GM15510 (cell line): ENCODE measurements at regions not wholly inside any gene's neighbourhood (a gene's known extent, or its start where the extent isn't known, plus 50 kb on each side); places are given as distances from the start of the nearest gene placed in this dataset.

ENCODE experiments used
- POLR2A ChIP-seq: IDR thresholded peaks from 3 replicates; pipeline ENCODE4 v1.6.1; 2011; ENCODE audit warnings: borderline replicate concordance; ENCODE audit not compliant: insufficient read length; ENCODE audit errors: extremely low read depth

DNA sequence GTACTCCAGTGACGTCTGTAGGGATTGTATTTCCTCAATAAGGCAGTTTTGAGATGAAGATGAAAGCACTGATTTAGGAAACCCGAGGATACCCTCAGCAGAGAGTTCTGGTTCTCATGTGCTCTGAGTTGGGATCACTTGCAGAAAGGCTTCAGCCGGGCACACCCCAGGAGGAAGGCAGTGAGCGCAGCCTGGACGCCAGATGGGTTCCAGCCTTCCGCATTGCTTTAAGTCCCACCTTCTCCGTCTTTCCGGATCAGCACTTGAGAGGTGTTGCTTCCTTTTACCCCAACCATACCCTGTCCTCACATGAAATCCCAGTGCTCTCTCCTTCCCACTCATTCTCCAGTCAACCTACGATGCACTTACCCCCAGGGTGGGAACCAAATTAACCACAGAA is 239.5 kb upstream of the CADM1 start:
- no peak for TF ChIP-seq POLR2A

DNA sequence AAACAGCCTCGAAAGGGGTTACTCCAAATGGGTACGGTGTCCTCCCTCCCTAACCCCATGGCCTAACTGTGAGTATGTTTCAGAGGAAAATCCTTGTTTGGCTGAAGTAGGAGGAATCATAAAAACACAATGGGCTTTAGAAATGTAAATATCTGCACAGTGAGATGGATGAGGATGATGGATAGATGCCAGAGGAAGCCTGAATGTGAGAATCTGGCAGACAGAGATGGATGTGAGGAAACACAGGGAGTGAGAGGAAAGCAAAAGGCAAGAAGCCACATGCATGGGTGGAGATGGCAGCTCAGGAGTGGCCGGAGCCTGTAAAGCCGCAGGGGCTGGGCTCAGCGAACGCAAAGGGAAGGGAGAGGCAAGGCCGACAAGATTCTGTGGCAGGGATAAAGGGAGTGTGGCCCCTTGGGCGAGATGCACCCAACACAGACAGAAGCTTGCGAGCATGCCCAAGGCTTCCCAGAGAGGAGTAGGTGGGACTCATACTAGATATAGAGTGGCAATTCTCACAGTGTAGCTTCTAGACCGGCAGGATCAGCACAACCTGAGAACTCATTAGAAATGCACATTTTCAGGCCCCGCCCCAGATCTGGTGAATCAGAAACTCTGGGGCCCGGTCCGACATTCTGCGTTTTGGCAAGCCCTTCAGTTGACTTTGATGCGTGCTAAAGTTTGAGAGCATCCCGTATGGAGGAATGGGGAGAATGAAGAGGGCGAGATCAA is 237.3 kb upstream of the CADM1 start:
- no peak for TF ChIP-seq POLR2A

DNA sequence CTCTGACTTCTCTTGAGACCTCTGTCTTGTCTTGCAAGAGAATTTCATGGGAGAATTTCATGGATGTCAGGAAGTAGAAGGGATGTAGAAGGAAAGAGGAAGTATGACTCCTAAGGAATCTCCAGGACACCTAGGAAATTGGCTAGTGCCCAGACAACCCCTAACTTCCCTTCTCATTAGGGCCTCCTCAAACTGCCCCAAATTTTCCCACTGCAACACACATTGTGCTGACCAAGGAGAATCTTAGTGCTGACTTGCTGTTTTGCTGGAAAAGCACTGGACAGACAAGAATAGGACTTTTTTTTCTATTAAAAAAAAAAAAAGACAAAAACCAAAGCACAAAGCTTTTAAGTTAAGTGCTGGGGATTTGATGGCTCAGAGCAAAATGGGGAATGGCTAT is 236.1 kb upstream of the CADM1 start:
- no peak for TF ChIP-seq POLR2A

DNA sequence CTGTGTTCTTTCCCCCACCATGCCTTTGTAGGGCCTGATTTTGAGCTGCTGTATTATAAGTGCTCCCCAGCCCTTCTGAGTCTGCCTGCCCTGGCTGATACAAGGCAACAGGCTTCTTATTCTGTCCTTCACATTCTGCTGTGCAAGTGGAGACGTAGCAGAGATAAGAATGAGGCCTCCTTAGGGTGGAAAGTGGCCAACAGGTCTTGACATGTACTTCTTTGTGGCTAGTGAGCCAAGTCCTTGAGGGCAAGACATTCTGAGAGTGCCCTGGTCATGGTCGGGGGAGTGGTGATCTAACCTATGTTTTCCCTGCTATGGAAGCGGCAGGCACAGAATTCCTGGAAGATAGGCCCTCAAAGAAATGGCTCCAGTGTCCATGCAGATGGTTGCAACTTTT is 235.7 kb upstream of the CADM1 start:
- no peak for TF ChIP-seq POLR2A

GRCh38 chr11:115739146-115739545 is 234.9 kb upstream of the CADM1 start:
- TF ChIP-seq POLR2A, result no peak

DNA sequence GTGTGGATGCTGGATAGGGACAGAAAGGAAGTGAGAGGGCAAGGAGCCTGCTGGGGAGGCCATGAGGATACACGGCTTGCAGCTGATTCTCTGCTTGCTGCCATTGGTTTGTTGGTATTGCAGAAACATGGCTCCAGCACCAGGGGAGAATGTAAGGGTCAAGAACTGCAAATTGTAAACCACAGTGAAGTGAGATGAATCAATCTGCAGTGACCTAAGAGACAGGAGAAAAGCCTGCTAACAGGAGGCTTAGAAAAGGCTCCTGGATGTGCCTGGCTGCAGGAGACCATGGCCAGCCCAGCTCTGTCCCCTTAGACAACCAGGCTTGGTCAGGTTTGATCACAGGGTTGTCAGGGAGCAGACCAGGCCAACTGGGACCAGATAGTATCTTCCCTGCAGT is 233.7 kb upstream of the CADM1 start:
- no peak for TF ChIP-seq POLR2A

DNA sequence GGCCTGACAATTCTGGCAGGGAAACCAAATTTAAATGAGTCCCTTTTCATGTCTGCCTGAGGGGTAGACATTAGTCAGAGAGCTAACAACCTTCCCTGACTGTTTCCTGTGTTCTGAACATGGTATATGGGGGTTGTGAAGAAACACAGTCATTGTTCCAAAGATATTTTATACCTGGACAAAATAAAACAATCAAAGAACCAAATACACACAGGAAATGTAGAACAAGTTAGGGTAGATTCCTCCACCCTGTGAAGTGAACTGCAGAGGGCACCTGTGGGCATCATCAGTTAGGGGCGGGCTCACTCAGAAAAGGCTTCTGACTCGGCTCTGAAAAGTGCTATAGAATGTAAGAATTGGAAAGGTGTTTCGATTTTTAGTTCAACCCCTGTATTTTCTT is 231.9 kb upstream of the CADM1 start:
- no peak for TF ChIP-seq POLR2A

- TF ChIP-seq POLR2A, result no peak
Observed at GRCh38 chr11:115724666-115725065, 220.5 kb upstream of the CADM1 start.

DNA sequence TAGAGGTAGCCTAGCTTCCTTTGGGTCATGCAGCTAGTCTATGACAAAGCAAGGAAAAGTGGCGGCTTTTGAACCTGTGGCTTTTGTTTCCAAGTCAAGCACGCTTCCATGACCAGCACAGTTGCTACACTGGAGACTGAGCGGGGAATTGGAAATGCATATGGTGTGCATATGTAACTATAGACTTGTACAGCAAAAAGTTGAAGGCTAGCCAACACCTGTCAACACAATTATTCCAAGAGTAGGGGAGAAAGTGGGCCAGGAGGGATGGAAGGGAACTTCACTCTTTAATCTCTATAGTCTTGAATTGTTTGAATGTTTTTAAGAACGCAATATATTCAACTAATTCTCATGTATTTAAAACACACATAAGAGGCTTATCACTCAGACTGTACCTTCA is 218.5 kb upstream of the CADM1 start:
- no peak for TF ChIP-seq POLR2A

DNA sequence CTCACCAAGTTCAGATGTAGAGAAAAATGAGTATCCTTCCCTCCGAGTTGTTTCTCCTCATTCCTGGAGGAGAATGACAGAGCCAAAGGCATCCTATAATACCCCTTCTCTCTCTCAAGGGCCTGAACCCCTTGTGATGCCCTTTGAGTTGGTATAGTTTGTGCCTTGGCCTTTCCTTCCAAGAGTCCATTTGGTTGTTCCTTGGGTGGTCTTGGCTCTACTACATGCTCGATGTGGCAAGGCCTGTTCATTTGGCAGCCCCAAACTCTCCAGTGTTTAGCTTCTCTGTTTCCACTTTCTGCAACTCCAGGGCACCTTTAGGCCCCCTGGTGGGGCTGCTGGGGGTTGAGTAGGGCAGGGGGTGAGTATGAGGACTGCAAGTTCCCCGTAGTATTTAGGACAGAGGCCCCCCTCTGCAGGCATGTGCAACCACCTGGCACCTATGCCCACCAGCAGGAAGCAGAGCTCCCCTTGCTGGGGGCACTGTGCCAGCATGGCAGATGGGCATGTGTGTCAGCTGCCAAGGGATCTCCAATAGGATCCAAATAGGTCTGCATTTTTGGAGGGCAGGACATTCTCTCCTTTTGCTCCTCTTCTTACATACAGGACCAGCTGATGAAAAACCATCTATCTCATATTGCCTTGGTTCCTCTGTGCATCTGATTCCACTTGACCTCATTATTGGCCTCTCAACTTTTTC is 217.2 kb upstream of the CADM1 start:
- TF ChIP-seq POLR2A, result no peak

GRCh38 chr11:115720602-115721245 is 216.5 kb upstream of the CADM1 start:
- TF ChIP-seq POLR2A, result no peak

- TF ChIP-seq POLR2A, result no peak
Observed at GRCh38 chr11:115718945-115719344, 214.7 kb upstream of the CADM1 start.

DNA sequence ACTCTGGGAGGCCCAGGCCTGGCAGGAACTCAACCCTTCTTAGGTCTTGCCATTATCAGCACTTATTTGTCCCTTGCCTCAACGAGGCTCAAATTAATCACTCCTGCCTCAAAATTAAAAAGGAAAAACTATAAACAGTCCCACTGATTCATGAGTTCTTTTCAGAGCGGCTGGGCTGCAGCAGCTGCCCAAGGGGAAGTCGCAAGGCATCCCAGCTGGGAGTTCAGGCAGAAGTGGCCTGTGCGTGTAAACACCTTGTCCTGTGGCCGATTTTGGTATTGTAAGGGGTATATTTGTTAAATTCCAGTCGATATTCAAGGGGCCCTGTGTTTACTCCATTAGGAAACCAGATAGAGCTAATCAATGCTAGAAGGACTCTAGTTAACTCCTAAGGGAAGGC is 213.9 kb upstream of the CADM1 start:
- TF ChIP-seq POLR2A, result no peak

DNA sequence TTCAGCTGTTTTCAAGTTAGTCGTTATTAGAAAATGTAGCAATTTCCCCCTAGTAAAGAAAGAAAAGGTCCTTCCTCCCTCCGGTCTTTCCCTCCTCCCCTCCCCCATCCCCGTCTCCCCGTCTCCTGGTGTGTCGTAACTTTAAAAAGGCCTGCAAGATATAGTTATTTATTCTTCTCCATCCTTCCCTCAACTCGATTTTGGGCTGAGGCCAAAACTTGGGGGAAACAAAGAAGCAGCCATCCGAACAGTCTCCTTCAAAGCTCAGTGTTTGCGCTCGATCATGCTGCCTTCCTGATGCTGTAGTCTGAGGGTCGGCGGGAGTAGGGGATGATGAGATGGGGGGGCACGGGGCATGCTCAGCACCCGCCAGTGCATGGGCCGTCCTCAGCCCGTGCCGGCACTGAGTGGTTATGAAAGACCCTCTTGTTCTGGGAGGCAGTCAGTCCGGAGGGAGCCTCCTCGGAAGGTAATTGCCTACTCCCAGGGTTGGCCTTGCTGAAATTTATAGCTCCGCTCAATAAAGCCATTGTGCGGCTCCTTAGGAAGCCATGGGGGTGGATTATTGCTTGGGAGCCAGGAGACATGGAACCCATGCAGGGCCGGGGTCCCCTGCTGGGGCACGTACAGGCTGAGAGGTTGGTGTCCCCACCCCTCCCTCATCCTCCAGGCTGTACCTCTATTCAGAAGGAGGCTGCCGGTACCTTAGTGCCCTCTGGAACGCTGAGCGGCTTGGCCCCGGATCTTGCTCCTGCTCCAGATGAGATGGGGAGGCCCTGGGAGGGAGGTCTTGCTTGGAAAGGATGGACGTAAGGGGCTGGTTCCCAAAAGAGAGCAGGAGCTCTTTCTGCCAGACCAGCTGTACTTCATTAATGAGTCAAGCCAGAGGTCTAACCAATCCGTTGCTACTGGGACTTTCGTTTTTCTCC is 212.7 kb upstream of the CADM1 start:
- TF ChIP-seq POLR2A, result no peak

DNA sequence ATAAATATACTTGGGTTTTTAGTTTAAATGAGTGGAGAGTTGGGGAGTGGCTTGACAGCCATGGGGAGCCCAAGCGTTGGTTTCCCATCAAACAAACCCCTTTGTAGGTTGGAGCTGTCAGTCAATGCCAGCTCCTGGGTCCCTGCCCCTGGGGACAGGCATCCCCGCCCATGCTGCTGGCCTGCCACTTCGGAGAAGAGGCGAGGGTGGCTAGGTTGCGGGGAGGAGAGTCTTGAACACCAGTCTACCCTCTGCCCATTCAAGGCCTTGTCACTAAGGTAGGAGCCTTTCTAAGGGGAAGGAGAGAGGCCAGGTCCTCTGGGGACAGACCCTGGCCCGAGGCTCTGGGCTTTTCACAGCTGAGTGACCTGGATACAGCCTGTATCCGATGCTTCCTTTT is 211.9 kb upstream of the CADM1 start:
- no peak for TF ChIP-seq POLR2A

DNA sequence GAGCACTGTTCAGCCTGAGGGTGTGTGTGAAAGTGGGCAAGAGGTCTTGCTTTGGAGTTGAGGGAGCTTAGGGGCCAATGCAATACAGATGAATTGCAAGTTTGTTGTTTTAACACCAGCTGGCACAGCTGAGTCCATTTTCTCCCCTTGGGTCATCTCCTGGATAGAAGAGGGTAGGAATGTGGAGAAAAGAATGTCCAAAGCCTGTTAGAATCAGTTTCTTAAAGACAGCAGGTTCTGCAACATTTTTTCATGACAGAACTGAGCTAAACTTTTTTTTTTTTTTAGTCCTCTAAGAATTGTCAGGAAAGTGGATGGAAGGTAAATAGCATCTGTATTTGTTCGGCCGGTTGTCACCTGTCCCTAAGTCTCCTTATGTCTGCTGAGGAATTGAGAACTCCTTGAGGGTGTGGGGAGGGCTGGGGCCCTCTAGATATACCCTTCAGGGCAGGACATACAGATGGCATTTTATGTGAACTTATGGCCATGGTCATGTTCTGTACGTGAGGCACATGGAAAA is 211.1 kb upstream of the CADM1 start:
- TF ChIP-seq POLR2A, result no peak

DNA sequence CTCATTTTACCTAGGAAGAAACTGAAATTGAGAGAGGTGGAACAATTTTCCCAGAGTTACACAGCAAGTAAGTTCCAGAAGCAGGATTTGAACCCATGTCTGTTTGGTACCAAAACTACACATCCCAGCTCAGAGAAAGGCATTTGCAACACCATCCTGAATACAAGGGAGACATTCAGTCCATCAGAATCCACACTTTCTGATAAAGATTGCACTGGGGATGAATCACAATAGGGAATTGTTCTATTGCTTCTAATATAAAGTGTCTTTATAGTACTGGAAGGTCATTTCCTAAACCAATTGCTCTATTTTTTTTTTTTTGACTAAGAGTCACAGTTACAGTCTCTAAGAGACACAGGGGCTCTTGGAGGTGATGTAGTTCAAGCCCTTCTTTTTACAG is 208.1 kb upstream of the CADM1 start:
- TF ChIP-seq POLR2A, result no peak
